Neural progenitor cell (in vitro differentiated cells): ENCODE measurements at regions not wholly inside any gene's neighbourhood (a gene's known extent, or its start where the extent isn't known, plus 50 kb on each side); places are given as distances from the start of the nearest gene placed in this dataset.

Source experiments
- DNase-seq: peaks from one replicate; pipeline ENCODE4 v3.0.0-alpha.2; 2016; ENCODE audit warnings: low spot score
- H2AFZ ChIP-seq: fragments of 200-600 bp; sonication (generic); replicated peaks from 2 replicates; pipeline ENCODE4 v1.6.1; 2016; ENCODE audit warnings: antibody characterized with exemption
- H3F3A ChIP-seq: fragments of 200-600 bp; sonication (generic); 2 replicates; pipeline ENCODE4 v1.6.1; 2016; ENCODE audit warnings: antibody characterized with exemption, low read depth
- H3K27ac ChIP-seq: fragments of 200-600 bp; sonication (generic); 2 replicates; pipeline ENCODE4 v1.5.1; 2016; ENCODE audit warnings: mild to moderate bottlenecking
- H3K27me3 ChIP-seq: fragments of 200-600 bp; sonication (generic); 2 replicates; pipeline ENCODE4 v1.6.1; 2016; ENCODE audit warnings: mild to moderate bottlenecking, moderate library complexity
- H3K36me3 ChIP-seq: fragments of 200-600 bp; sonication (generic); 2 replicates; pipeline ENCODE4 v1.5.1; 2016
- H3K4me1 ChIP-seq: fragments of 200-600 bp; sonication (generic); 2 replicates; pipeline ENCODE4 v1.6.1; 2016; ENCODE audit warnings: mixed run types
- H3K4me2 ChIP-seq: fragments of 200-600 bp; sonication (generic); 2 replicates; pipeline ENCODE4 v1.6.1; 2016
- H3K4me3 ChIP-seq: fragments of 200-600 bp; sonication (generic); 2 replicates; pipeline ENCODE4 v1.5.1; 2016
- H3K79me2 ChIP-seq: fragments of 200-600 bp; sonication (generic); 2 replicates; pipeline ENCODE4 v1.6.1; 2016; ENCODE audit warnings: low read depth
- H3K9ac ChIP-seq: fragments of 200-600 bp; sonication (generic); 2 replicates; pipeline ENCODE4 v1.6.1; 2016
- H3K9me3 ChIP-seq: fragments of 200-600 bp; sonication (generic); 2 replicates; pipeline ENCODE4 v1.5.1; 2016; ENCODE audit warnings: low read depth
- H4K20me1 ChIP-seq: fragments of 200-600 bp; sonication (generic); 2 replicates; pipeline ENCODE4 v1.6.1; 2016; ENCODE audit warnings: low read depth
- H3K27ac Mint-ChIP-seq: 3 replicates; pipeline ENCODE4 v1.8.0; 2021; ENCODE audit warnings: mixed read lengths
- H3K27me3 Mint-ChIP-seq: 2 replicates; pipeline ENCODE4 v1.8.0; 2022; ENCODE audit warnings: low read depth, mild to moderate bottlenecking, inconsistent platforms, moderate library complexity, mixed read lengths; ENCODE audit not compliant: insufficient read depth
- H3K36me3 Mint-ChIP-seq: 3 replicates; pipeline ENCODE4 v1.8.0; 2021; ENCODE audit warnings: mixed read lengths
- H3K4me1 Mint-ChIP-seq: 3 replicates; pipeline ENCODE4 v1.8.0; 2021; ENCODE audit warnings: mixed read lengths
- H3K4me3 Mint-ChIP-seq: 3 replicates; pipeline ENCODE4 v1.8.0; 2021; ENCODE audit warnings: mild to moderate bottlenecking, moderate library complexity, mixed read lengths
- H3K9me3 Mint-ChIP-seq: 3 replicates; pipeline ENCODE4 v1.8.0; 2020; ENCODE audit warnings: mixed read lengths
- EZH2 ChIP-seq: fragments of 200-600 bp; sonication (generic); IDR thresholded peaks from 2 replicates; pipeline ENCODE4 v1.6.1; 2017; ENCODE audit warnings: antibody characterized with exemption, mild to moderate bottlenecking, moderate library complexity
- EZH2phosphoT487 ChIP-seq: fragments of 200-600 bp; sonication (generic); IDR thresholded peaks from 2 replicates; pipeline ENCODE4 v1.6.1; 2017; ENCODE audit warnings: antibody characterized with exemption
- TF ChIP-seq, protein P1 (sequence below): fragments of 200-600 bp; sonication (generic); IDR thresholded peaks from 2 replicates; pipeline ENCODE4 v1.5.1; 2017; ENCODE audit warnings: antibody characterized with exemption, mild to moderate bottlenecking

- H3K36me3 Mint-ChIP-seq: no peaks in the 10 kb centered on the region
- Histone ChIP-seq H3K9ac (no peak overlapping the region), H3K9me3 (no peaks in the 10 kb centered on the region), H3F3A (peaks cover 63% of the 10 kb centered on the region), H3K36me3 (no peaks in the 10 kb centered on the region), H3K4me1 (peaks cover 21% of the 10 kb centered on the region), H4K20me1 (no peaks in the 10 kb centered on the region), H3K4me3 (no peak overlapping the region), H2AFZ (no peak overlapping the region), H3K79me2 (peaks cover 15% of the 10 kb centered on the region), H3K27me3 (no peaks in the 10 kb centered on the region), H3K27ac (peak overlapping the region; percentile 60), H3K4me2 (no peak overlapping the region)
- H3K4me1 Mint-ChIP-seq: peaks cover 20% of the 10 kb centered on the region
- TF ChIP-seq EZH2 (no peak), EZH2phosphoT487 (no peak)
- TF ChIP-seq, protein P1, sequence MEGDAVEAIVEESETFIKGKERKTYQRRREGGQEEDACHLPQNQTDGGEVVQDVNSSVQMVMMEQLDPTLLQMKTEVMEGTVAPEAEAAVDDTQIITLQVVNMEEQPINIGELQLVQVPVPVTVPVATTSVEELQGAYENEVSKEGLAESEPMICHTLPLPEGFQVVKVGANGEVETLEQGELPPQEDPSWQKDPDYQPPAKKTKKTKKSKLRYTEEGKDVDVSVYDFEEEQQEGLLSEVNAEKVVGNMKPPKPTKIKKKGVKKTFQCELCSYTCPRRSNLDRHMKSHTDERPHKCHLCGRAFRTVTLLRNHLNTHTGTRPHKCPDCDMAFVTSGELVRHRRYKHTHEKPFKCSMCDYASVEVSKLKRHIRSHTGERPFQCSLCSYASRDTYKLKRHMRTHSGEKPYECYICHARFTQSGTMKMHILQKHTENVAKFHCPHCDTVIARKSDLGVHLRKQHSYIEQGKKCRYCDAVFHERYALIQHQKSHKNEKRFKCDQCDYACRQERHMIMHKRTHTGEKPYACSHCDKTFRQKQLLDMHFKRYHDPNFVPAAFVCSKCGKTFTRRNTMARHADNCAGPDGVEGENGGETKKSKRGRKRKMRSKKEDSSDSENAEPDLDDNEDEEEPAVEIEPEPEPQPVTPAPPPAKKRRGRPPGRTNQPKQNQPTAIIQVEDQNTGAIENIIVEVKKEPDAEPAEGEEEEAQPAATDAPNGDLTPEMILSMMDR: no peak
- H3K27me3 Mint-ChIP-seq: peaks cover 2% of the 10 kb centered on the region
- no peaks in the 10 kb centered on the region for H3K9me3 Mint-ChIP-seq
- no peak for DNase-seq
- H3K4me3 Mint-ChIP-seq: no peak overlapping the region
- H3K27ac Mint-ChIP-seq: no peak overlapping the region
Measured at GRCh38 chr4:112813790-112814189, 176.8 kb downstream of the LARP7 start.

- H3K4me3 ChIP-seq: peak overlapping the region; percentile 45
- H3K4me2 ChIP-seq: peak overlapping the region; percentile 78
- peaks cover 51% of the 10 kb centered on the region for H3K79me2 ChIP-seq
- peak overlapping the region; percentile 38 for H3K27ac ChIP-seq
- H3F3A ChIP-seq: peaks cover 59% of the 10 kb centered on the region
- no peaks in the 10 kb centered on the region for H3K36me3 Mint-ChIP-seq
- no peaks in the 10 kb centered on the region for H3K9me3 Mint-ChIP-seq
- H3K4me1 Mint-ChIP-seq: peaks cover 30% of the 10 kb centered on the region
- peak overlapping the region; percentile 28 for H2AFZ ChIP-seq
- TF ChIP-seq EZH2 (no peak), EZH2phosphoT487 (no peak)
- TF ChIP-seq, protein P1: no peak
- H3K27me3 ChIP-seq: no peaks in the 10 kb centered on the region
- H3K4me1 ChIP-seq: peaks cover 30% of the 10 kb centered on the region
- H3K9me3 ChIP-seq: no peaks in the 10 kb centered on the region
- no peak overlapping the region for H3K9ac ChIP-seq
- peak; percentile 89 for DNase-seq
- H3K36me3 ChIP-seq: no peaks in the 10 kb centered on the region
- peak overlapping the region; percentile 84 for H3K4me3 Mint-ChIP-seq
- peak overlapping the region; percentile 30 for H3K27ac Mint-ChIP-seq
- H3K27me3 Mint-ChIP-seq: peaks cover 2% of the 10 kb centered on the region
- no peaks in the 10 kb centered on the region for H4K20me1 ChIP-seq
Measured at GRCh38 chr4:112817933-112818593, 181.1 kb downstream of the LARP7 start.

GRCh38 chr4:112818594-112818965, 181.6 kb downstream of the LARP7 start:
- peak overlapping the region; percentile 45 for H3K4me3 ChIP-seq
- peak overlapping the region; percentile 38 for H3K27ac ChIP-seq
- no peak for TF ChIP-seq EZH2
- no peaks in the 10 kb centered on the region for H3K36me3 ChIP-seq
- peaks cover 54% of the 10 kb centered on the region for H3F3A ChIP-seq
- H3K4me1 ChIP-seq: peaks cover 30% of the 10 kb centered on the region
- H3K9ac ChIP-seq: no peak overlapping the region
- Mint-ChIP-seq H3K4me1 (peaks cover 29% of the 10 kb centered on the region), H3K4me3 (peak overlapping the region; percentile 84), H3K36me3 (no peaks in the 10 kb centered on the region), H3K27ac (peak overlapping the region; percentile 30), H3K9me3 (no peaks in the 10 kb centered on the region), H3K27me3 (peaks cover under 1% of the 10 kb centered on the region)
- no peak for DNase-seq
- peak overlapping the region; percentile 28 for H2AFZ ChIP-seq
- H3K4me2 ChIP-seq: peak overlapping the region; percentile 78
- H3K79me2 ChIP-seq: peaks cover 54% of the 10 kb centered on the region
- H4K20me1 ChIP-seq: no peaks in the 10 kb centered on the region
- H3K9me3 ChIP-seq: no peaks in the 10 kb centered on the region
- H3K27me3 ChIP-seq: no peaks in the 10 kb centered on the region

GRCh38 chr4:112819729-112820128, 182.8 kb downstream of the LARP7 start:
- H3K4me2 ChIP-seq: peak overlapping the region; percentile 4
- no peak overlapping the region for H3K9ac ChIP-seq
- H3K27ac ChIP-seq: no peak overlapping the region
- H3K4me3 ChIP-seq: no peak overlapping the region
- Mint-ChIP-seq H3K36me3 (no peaks in the 10 kb centered on the region), H3K4me3 (no peak overlapping the region), H3K27ac (no peak overlapping the region), H3K4me1 (peaks cover 23% of the 10 kb centered on the region), H3K27me3 (no peaks in the 10 kb centered on the region), H3K9me3 (no peaks in the 10 kb centered on the region)
- H3K4me1 ChIP-seq: peaks cover 24% of the 10 kb centered on the region
- peaks cover 58% of the 10 kb centered on the region for H3K79me2 ChIP-seq
- H3K27me3 ChIP-seq: no peaks in the 10 kb centered on the region
- TF ChIP-seq EZH2: no peak
- TF ChIP-seq EZH2phosphoT487: no peak
- TF ChIP-seq, protein P1: no peak
- no peak for DNase-seq
- no peaks in the 10 kb centered on the region for H3K36me3 ChIP-seq
- H2AFZ ChIP-seq: no peak overlapping the region
- no peaks in the 10 kb centered on the region for H4K20me1 ChIP-seq
- peaks cover 45% of the 10 kb centered on the region for H3F3A ChIP-seq
- no peaks in the 10 kb centered on the region for H3K9me3 ChIP-seq
